ENCODE measurements at regions not wholly inside any gene's neighbourhood (a gene's known extent, or its start where the extent isn't known, plus 50 kb on each side); places are given as distances from the start of the nearest gene placed in this dataset.

GRCh38 chr3:64381367-64381766 is 156.1 kb upstream of the PRICKLE2 start:
- TF ChIP-seq, protein P1, sequence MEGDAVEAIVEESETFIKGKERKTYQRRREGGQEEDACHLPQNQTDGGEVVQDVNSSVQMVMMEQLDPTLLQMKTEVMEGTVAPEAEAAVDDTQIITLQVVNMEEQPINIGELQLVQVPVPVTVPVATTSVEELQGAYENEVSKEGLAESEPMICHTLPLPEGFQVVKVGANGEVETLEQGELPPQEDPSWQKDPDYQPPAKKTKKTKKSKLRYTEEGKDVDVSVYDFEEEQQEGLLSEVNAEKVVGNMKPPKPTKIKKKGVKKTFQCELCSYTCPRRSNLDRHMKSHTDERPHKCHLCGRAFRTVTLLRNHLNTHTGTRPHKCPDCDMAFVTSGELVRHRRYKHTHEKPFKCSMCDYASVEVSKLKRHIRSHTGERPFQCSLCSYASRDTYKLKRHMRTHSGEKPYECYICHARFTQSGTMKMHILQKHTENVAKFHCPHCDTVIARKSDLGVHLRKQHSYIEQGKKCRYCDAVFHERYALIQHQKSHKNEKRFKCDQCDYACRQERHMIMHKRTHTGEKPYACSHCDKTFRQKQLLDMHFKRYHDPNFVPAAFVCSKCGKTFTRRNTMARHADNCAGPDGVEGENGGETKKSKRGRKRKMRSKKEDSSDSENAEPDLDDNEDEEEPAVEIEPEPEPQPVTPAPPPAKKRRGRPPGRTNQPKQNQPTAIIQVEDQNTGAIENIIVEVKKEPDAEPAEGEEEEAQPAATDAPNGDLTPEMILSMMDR (IDR thresholded peaks at IDR 0.05; ENCODE audit: extremely low read depth, insufficient read depth, missing control alignments), result no peak
- no peak for DNase-seq (ENCODE audit: low spot score)
- in situ Hi-C loops (cut with MboI; ENCODE audit: low pct_unique_long_range_greater_than_20kb, low sequenced_read_pairs, unreplicated experiment), result loop anchor here (25.0 kb wide), 1 partner anchor 344 kb away; no protein-coding TSS in a partner anchor

DNA sequence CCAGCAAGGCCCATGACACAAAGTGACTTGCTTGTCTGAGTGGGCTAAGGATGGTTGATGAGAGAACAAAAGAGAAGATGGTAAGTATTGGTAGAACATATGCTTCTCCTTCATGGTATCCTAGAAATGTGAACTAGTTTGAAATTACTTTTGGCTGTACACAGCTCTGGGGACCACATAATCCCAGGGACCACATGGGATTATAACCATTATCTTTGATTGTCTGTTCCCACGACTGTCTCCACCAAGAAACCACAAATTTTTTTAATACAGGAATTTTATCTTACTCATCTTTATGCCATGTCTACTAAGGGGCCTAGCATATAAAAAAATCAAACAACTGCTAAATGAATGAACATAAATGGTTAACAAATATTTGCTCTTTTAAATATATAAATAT is 155.3 kb upstream of the PRICKLE2 start:
- TF ChIP-seq, protein P1 (IDR thresholded peaks at IDR 0.05; ENCODE audit: extremely low read depth, insufficient read depth, missing control alignments), result no peak
- no peak for DNase-seq (ENCODE audit: low spot score)
- in situ Hi-C loops (cut with MboI; ENCODE audit: low pct_unique_long_range_greater_than_20kb, low sequenced_read_pairs, unreplicated experiment), result loop anchor here (25.0 kb wide), 1 partner anchor 343 kb away; no protein-coding TSS in a partner anchor

GRCh38 chr3:64379221-64379620 is 154.0 kb upstream of the PRICKLE2 start:
- in situ Hi-C loops (cut with MboI; ENCODE audit: low pct_unique_long_range_greater_than_20kb, low sequenced_read_pairs, unreplicated experiment), result loop anchor here (25.0 kb wide), 1 partner anchor 342 kb away; no protein-coding TSS in a partner anchor
- TF ChIP-seq, protein P1 (IDR thresholded peaks at IDR 0.05; ENCODE audit: extremely low read depth, insufficient read depth, missing control alignments), result no peak
- DNase-seq (ENCODE audit: low spot score), result no peak

DNA sequence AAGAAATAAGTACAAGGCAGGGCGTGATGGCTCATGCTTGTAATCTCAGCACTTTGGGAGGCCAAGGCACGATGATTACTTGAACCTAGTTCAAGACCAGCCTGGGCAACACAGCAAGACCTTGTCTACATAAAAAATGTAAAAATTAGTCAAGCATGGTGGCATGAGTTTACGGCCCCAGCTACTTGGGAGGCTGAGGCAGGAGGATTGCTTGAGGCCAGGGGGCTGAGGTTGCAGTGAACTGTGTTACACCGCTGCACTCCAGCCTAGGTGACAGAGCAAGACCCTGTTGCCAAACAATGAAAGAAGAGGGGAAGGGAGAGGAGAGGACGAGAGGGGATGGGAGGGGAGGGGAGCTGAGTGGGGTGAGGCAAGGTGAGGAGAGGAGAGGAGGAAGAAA is 152.7 kb upstream of the PRICKLE2 start:
- in situ Hi-C loops (cut with MboI; ENCODE audit: low pct_unique_long_range_greater_than_20kb, low sequenced_read_pairs, unreplicated experiment), result loop anchor here (25.0 kb wide), 1 partner anchor 341 kb away; no protein-coding TSS in a partner anchor
- TF ChIP-seq, protein P1 (IDR thresholded peaks at IDR 0.05; ENCODE audit: extremely low read depth, insufficient read depth, missing control alignments), result no peak
- no peak for DNase-seq (ENCODE audit: low spot score)

DNA sequence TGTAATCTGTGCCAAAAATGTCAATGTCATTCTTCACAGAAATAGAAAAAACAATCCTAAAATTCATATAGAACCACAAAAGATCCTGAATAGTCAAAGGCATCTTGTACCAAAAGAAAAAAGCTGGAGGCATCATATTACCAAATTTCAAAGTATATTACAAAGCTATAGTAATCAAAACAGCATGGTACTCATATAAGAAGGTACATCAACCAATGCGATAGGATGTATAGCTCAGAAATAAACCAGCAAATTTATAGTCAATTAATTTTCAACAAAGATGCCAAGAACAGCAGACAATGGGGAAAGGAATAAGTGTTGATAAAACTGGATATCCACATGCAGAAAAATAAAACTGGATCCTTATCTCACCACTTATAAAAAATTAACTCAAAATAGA is 150.5 kb upstream of the PRICKLE2 start:
- no peak for DNase-seq (ENCODE audit: low spot score)
- TF ChIP-seq, protein P1 (IDR thresholded peaks at IDR 0.05; ENCODE audit: extremely low read depth, insufficient read depth, missing control alignments), result no peak
- in situ Hi-C loops (cut with MboI; ENCODE audit: low pct_unique_long_range_greater_than_20kb, low sequenced_read_pairs, unreplicated experiment), result loop anchor here (25.0 kb wide), 1 partner anchor 338 kb away; no protein-coding TSS in a partner anchor

DNA sequence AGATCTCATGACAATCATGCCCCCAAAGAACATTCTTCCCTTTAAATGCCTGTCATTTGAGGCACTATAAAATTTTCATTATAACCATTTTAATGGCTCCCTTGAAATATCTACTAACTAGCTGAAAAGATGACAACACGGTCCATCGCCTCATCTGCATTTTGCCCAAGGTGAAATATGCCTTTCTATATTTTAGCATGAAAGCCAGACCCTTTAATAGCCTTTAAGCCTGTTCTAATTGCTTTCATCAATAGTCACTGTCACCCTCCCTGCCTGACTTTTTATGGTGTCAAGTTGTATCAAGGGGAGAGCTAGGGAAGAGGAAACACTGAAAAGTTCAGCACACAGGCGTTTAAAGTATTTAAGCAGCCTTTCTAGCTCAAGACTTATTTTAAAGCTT is 144.1 kb upstream of the PRICKLE2 start:
- in situ Hi-C loops (cut with MboI; ENCODE audit: low pct_unique_long_range_greater_than_20kb, low sequenced_read_pairs, unreplicated experiment), result no loop called here
- TF ChIP-seq, protein P1 (IDR thresholded peaks at IDR 0.05; ENCODE audit: extremely low read depth, insufficient read depth, missing control alignments), result no peak
- DNase-seq (ENCODE audit: low spot score), result no peak
